NCI-H2227 (cell line): ENCODE measurements at regions not wholly inside any gene's neighbourhood (a gene's known extent, or its start where the extent isn't known, plus 50 kb on each side); places are given as distances from the start of the nearest gene placed in this dataset.

Experiments
- DNase-seq: peaks from one replicate; lab custom pipeline; 2025; ENCODE audit not compliant: unreplicated experiment; lab: John Stamatoyannopoulos, UW

DNA sequence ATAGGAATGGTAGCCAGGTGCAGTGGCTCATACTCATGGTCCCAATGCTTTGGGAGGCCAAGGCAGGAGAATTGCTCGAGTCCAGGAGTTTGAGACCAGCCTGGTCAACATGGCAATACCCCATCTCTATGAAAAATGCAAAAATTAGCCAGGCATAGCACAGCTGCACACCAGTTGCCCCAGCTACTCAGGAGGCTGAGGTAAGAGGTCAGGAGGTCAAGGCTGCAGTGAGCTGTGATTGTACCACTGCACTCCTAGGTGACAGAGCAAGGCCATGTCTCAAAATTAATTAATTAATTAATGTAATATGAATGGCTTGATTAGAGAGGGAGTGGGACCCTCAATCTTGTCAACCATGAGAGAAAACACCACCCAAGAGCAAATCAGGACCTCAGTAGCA is 198.7 kb upstream of the DUSP10 start:
- DNase-seq: no peak

DNA sequence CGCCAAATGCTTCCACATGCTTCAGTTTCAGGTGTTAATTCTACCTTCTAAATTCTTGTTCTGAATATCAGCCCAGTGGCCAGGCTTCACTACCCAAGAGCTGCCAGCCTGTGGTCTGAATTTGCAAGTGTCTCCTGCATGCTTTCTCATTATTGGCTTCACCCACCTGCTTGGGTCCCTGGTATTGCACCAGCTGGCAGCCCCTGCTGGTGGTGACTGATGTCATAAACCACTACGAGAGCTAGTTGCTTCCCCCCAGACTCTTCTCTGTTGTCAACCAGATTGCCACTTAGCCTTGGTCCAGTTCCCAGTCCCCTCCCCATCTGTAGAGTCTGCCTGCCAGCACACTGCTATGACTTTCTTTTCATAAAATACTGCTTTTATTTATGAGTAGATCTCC is 197.7 kb upstream of the DUSP10 start:
- no peak for DNase-seq

DNA sequence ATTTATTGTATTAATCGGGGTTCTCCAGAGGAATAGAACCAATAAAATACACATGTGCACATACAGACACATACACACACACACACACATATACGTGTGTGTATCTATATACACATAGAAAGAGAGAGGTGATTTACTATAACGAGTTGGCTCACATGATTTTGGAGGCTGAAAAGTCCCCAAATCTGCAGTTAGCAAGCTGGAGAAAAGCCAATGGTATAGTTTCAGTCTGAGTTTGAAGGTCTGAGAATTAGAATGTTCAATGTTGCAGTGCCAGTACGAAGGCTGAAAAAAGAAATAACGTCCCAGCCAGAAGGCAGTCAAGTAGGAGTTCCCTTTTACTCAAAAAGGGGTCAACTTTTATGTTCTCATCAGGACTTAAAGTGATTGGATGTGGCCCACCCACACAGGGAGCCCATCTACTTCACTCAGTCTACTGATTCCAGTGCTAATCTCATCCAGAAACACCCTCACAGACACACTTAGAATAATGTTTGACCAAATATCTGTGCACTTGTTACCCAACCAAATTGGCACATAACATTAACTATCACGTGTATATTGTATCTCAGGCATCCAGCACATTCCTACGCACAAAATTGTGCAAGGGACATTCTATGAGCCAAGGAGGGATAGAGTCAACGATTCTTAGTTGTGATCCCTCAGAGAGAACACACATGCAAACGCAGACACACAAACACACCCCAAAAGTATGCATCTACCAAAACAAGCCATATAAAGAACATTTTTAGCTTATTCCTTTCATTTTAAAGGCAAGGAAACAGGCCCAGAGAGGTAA is 195.5 kb upstream of the DUSP10 start:
- no peak for DNase-seq

DNA sequence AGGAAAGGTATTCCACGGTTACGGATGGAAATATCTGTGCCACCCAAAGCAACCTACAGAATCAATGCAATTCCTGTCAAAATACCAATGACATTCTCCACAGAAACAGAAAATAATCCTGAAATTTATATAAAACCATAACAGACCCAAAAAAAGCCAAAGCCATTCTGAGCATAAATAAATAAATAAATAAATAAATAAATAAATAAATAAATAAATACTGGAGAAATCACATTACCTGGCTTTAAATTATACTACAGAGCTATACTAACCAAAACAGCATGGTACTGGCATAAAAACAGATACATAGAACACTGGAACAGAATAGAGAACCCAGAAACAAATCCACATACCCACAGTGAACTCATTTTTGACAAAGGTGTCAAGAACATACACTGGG is 191.9 kb upstream of the DUSP10 start:
- DNase-seq: no peak

DNA sequence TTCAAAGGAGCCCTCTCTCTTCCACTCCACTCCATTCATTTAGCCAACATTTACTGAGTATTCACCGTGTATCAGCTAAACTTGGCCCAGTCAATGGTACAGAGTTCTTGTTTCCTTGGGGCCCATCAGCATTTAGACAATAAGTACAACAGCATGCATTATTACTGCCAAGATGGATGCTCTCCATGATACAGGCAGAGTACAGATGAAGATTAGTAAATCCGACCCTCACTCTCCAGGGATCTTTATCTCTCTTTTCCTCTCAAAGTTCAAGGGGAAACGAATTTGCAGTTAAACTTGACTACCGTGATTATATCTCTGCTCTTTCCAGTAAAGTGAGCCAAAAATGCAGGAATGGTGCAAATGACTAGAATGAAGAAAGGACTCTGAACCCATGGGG is 184.6 kb upstream of the DUSP10 start:
- DNase-seq: no peak

DNA sequence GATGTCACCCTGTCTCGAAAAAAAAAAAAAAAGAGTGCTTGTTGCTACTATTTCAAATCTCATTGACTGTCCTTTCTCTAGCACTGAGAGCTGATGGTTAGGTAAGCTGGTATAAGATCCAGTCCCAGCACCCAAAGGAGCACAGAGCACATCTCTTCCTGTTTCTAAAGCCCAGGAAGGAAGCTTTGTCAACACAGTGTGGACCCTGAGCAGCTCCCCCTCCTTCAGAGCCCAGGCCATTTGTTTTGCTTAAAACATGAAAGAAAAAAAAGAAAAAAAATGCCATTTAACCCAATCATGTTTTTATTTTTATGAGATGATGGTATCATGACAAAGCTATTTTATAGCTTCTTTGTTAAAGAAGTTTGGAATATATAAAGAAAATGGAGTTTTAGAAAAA is 184.1 kb upstream of the DUSP10 start:
- no peak for DNase-seq

DNA sequence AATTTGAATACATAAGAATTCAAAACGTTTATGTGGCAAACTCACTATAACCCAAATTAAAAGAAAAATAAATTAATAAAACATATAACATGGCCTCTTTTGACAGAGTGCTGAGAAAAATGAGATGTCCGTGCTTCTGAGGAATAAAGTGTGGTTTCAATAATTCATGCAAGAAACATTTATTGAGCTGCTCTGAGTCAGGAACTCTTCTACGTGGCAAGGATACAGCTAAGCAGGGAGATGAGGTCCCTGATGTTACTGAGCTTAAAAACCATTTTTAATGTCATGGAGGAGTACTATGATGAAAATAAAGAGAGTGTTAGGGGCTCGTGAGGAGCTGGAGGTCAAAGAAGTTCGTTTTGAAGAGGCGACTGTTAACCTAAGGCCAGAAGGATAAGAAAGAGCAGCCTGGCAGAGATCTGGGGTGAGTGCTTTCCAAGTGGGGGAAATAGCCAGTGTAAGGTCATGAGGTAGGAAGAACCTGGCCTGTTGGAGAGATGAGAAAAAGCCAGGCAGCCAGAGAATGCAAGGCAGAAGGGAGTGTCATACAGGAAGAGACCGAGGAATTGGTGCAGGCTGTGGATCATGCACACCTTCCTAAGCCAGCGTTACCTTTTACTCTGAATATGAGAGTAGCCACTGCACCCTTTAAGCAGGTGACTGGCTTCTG is 182.2 kb upstream of the DUSP10 start:
- DNase-seq: no peak

DNA sequence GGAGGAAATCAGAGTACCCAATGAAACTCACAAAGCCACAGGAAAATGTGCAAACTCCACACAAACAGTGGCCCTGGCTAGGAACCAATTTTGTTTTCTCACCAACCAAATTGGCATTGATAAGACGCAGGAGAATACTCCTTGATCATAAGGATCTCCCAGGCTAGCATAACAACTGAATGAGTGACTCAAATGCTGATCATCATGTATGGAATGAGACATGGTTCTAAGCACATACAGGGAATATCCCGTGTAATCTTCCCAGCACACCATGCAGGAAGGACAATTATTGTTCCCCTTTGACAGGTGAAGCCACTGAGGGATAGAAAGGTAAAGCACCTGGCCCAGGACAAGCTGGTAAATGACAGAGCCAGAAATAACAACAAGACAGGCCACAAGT is 180.0 kb upstream of the DUSP10 start:
- no peak for DNase-seq

DNA sequence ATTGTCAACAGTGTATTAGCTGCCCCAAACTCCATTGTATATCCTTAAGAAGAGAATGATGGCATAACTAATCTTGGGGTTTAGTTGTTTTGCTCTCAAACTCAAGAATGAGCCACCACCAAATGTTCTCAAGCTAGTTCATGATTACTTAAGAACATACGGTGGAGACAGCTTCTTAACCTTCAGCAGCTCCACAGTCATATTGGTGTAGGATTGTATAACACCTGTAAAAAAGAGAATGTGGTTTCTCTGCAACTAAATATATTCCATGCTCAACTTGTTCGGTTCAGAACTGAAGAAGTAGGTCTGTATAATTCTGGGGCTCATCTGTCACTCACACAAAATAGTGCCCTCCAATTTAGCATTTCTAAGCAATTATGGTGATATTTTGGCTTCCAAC is 177.9 kb upstream of the DUSP10 start:
- no peak for DNase-seq

DNA sequence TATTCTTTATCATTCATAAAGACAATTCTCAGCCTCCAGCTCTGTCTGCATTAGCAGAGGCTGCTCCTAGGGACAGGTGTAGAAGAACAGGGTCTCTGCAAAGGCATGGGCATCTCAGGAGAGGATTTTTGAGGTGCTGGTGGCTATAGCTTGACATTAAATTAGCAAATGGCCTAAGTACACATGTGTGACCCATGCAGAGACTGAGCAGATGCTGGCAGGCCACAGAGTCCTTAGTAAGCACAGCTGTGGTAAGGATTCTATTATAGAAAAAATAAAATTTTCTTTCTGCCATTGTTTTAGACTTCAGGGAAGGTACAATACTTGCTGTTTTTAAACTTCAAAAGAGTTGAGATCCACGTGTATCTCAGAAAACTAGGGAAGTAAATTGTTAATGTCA is 177.5 kb upstream of the DUSP10 start:
- DNase-seq: no peak

DNA sequence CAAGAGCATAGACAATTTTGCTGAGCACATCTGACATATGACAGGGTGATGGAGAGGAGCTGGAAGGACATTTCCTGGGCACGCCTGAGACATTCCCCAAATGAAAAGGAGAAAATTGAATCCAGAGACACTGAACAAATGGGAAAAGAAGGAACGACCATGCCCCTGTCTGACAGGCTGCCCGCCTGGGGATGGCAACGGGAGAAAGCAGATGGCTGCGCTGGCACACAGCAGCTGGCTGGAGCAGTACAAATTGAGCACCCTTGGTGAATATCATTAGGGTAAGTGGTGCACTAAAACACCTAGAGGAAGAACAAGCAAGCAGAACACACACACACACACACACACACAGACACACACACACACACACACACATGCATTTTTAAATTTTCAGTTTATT is 174.3 kb upstream of the DUSP10 start:
- DNase-seq: no peak

DNA sequence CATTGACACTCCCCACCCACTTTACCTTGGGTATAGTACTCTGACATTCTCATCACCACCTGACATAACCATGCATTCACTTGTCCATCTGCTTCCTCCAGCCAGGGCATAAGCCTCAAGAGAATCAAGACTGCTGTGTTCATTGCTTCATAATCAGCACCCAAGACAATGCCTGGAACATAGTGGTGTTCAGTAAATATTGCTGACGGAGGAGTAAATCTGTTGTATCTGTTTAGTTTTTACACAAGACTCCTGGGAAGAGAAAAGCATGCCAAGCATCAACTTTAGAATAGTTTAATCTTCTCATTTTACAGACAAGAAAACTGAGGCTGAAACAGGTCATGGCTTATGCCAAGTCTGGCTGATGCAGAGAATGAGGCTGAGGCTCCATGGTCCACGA is 173.9 kb upstream of the DUSP10 start:
- DNase-seq: no peak

DNA sequence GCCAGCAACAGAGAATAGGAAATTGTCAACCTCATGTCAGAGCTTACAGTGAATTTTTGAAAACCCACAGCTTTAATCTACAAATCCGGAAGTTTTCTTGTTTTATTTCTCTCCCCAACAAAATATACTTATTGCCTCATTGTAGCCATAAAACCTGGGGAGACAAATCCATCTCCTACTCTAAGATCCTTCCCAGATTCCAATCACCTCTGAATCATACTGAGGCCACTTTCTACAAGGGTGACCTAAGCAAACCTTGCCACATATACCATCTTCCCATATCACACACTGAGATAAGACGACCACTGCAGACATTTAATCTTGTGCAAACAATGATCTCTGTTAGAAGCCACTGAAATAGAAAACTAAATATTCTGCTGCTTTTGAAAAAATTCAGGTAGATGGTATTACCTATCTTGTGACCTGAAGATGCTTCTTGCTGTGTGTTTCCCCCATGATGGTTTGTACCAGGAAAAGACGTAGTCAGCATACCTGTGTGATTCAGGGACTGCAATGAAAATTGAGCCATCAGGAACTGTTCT is 171.5 kb upstream of the DUSP10 start:
- DNase-seq: no peak

DNA sequence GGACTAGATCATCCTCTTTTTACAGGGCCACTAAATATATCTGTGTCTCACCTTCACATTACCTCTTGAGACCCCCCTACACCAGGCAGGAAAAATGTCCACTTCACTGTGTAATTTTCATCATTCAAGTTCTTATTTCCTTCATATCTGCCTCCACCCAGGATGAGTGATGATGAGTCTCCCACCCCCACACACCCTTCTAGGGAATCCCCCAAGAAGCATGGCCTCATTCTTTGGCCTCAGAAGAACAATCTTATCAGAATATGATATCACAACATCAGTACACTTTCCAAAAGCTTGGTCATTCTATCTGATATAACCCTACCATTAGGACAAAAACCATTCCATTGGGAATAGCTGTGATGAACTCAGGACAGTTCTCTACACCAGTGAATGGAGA is 170.3 kb upstream of the DUSP10 start:
- no peak for DNase-seq

DNA sequence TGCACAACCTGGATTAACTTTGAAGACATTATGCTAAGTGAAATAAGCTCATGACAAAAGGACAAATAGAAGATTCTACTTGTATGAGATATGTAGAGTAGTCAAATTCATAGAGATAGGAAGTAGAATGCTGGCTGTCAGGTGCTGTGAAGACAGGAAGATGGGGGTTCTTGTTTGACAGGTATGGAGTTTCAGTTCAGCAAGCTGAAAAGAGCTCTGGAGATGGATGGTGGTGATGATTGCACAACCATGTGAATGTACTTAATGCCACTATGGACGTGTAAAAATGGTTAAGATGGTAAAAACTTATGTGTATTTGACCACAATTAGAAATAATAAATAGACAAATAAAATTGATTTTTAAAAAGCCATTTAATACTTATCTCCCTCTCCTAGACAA is 169.8 kb upstream of the DUSP10 start:
- DNase-seq: no peak

DNA sequence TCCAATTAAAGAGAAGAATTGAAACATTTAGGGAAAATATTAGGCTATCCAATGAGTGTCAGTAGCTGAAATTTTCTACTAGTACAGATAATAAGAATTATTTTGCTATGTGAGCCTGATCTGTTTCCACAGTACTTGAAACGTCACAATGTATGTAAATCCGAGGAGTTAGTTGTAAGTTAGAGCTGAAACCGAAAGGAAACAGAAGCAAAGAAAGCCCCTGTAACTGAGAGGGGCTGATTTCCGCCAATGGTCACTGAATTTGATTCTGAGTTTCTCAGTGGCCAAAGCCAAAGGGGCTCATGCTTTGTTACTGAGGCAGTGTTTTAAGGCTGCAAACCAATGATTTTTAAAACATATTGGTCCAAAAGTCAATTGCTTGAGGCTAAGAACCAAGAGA is 168.3 kb upstream of the DUSP10 start:
- no peak for DNase-seq

DNA sequence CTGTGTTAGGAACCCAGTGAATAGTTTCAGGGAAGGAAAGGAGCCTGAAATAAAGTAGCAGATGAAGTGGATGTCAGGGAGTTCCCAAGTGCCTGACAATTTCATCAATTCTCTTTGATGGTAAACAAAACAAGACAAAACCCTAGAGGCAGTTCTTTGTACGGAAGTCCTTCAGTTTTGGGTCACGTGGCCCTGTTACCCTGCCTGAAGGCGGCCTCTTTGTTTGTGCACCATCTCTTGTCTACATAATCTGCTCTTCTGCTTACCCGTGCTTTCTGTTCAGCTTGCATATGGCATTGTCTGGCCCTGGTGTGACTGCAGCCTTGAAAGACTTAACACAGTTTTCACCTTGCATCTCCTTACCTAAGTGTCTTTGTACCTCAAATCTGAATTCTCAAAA is 166.7 kb upstream of the DUSP10 start:
- DNase-seq: no peak

DNA sequence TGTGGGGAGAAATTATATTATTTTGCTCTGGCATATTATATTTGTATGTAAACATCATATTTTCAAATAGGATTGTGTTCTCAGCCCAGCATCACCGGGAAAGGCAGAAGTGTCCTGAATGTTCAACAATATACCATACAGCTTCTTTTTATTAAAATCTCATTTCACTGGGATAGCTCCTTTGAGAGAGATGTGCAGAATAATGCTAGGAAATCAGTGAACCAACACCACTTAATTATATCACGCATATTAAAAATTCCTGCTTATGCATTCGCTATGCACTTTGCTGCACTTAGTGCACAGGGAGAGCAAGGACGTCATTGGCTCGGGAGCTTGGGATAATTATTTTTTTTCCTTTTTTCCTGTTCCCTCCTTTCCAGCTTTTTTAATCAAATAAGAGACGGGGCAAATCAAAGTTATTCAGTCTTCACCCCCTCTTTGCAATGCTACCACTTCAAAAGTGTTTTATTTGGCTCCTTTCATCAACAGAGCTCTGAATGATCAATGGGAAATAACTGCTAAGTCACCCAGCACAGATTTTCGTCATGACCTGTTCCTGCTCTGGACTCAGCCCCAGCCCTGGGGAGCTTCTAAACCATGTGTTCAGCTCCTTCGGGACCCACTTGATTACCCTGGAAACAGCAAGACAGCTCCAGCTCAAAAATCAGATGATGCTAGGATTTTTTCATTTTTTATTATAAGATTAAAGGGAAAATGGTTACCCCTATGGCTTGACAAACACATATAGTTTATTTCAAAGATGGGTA is 165.5 kb upstream of the DUSP10 start:
- no peak for DNase-seq

DNA sequence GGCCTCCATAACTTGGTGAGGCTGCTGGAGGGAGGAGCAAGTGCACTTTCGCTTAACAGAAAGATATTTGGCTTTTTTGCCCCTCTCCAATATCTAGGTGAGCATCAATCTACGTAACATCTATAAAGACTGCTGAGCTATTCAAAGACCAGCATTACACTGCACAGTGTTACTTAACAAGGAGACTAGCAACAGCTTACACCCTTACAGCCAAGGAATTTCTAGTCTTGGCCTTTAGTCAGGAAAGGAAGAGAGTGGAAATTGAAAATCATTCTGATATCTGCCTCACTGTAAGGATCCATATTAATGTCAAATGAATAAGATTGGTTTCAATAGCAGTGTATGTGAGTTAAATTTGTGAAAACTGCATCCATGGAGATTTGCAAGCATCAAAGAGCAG is 163.9 kb upstream of the DUSP10 start:
- DNase-seq: no peak

DNA sequence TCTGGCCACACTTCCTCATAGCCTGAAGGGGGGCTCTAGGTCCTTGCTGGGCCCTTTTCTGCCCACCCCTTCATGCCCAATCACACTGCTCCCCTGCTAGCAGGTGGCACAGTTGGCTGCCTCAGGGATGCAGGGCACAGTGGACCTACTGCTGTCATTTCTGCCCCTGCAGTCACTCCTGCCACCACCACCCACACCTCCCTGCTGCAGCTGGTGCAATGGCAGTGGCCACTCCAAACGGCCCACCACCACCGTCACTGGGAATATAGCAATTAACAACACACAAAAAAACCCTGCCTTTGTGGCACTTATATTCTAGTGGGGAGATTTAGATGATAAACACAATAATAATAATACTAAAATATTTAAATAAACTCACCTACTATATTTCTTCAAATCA is 162.4 kb upstream of the DUSP10 start:
- no peak for DNase-seq

DNA sequence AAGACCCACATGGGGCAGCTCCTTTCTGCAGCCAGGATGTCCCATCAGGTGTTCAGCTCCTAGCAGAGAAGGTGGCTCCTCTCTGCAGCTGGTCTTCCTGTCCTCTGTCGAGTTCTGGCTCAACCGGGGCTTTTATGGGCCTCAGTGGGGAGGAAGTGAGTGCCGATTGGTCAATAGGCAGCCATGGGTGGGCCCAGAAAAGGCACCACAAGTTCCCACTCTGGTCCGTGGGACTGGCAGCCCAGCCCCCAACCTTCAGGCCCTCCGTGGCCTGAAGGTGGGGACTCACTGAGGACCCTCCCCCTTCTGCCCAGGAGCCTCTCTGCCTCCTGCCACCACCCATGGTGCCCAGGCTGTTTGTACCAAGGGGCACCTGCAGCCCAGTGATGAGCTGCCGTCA is 161.7 kb upstream of the DUSP10 start:
- no peak for DNase-seq

DNA sequence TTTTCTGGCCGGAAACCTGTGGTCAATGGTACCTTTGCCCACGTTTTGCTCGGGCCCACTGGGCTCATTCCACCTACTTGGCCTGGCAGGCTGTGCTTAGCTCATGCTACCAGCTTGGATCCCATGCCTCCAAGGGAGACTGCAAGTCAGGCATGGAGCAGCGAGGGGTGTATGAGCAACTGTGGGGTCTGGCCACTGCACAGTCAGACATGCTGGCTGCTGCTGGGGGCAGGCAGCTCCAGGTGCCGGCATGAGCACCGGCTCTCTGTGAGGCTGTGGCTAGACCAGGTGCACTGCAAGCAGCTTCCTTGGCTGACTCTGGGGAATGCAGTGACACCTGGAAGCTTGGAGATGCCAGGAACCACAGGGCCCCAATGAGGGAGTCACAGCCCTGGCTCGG is 161.1 kb upstream of the DUSP10 start:
- DNase-seq: no peak
